Hematopoietic multipotent progenitor cell treated with erythropoietin and hydrocortisone succinate and interleukin-3 and kit ligand, for 6 days (in vitro differentiated cells): ENCODE measurements at regions not wholly inside any gene's neighbourhood (a gene's known extent, or its start where the extent isn't known, plus 50 kb on each side); places are given as distances from the start of the nearest gene placed in this dataset.
"Not testable (repeated sequence)": the region's sequence is repeated elsewhere in the genome, so short reads cannot be mapped to it uniquely, and the experiment has no call there.

Source experiments
- DNase-seq: peaks from one replicate; pipeline ENCODE4 v3.0.0-alpha.2; 2015

DNA sequence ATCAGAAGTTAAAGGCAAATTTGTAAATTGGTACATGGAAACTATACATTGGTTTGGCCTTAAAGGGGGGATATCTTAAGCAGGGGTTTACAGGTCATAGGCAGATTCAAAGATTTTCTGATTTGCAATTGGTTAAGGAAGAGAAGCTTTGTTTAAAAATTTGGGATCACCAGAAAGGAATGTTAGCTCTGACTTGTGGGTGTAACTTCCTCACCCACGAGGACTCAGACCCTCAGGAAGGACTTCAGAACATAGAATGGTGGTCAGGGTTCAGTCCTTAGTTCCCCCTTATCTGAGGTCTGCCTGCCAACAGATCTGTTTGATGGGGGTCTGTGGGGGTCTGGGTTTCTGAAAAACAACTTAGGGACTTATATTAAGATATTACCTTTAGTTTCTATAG, 427.4 kb upstream of the DIPK2B start:
- DNase-seq: no peak

DNA sequence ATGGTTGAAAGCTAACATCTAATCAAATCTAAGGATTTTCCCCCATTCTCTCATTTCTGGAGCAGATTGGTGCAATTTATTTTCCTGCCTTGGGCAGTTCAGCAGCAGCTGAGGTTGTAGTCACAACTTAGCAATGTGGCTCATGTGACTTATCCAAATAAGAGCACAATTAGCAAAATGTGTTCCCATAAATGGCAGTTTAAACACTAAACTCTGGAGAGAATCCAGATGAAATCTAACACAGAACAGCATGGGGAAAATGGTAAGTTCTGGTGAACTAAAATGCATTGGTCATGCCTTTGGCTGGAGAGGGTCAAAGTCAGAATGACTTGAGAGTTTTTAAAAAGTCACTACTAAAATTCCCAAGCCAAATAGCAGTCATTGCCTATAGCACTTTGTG, 422.6 kb upstream of the DIPK2B start:
- DNase-seq: no peak

DNA sequence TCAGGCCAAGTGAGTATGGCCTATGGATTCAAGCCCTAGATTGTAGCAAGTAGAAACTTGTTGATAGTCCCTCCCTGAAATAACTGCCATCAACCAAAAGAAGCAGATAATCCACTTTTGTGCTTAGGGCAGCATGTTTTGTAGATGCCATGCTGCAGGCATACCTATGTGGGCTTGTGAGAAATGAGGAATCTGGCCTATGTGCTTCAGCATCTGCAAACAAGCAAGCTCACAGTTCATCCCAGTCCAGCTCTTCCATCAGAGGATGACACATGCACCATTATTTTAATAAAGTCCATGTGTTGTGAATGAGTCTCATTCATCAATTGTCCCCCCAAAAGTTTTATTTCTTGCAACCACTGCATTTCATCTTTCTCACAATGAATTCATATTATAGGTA, 421.9 kb upstream of the DIPK2B start:
- no peak for DNase-seq

DNA sequence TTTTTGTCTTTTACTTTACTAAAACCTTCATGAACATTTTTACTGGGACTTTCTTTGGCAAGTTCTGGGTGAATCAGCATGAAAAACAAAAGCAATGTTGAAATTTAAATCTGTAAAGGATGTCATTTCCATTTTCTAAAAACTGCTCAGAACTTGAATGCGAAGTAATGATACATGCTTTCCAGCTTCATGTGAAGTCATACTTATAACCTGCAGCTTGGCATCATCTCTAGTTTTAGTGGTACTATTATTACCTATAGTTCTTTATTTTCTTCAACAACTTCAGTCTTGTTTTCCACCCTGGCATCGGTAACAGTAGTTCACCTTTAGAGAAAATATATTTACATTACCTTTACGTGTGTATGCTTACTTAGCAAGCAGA, 421.4 kb upstream of the DIPK2B start:
- no peak for DNase-seq

DNA sequence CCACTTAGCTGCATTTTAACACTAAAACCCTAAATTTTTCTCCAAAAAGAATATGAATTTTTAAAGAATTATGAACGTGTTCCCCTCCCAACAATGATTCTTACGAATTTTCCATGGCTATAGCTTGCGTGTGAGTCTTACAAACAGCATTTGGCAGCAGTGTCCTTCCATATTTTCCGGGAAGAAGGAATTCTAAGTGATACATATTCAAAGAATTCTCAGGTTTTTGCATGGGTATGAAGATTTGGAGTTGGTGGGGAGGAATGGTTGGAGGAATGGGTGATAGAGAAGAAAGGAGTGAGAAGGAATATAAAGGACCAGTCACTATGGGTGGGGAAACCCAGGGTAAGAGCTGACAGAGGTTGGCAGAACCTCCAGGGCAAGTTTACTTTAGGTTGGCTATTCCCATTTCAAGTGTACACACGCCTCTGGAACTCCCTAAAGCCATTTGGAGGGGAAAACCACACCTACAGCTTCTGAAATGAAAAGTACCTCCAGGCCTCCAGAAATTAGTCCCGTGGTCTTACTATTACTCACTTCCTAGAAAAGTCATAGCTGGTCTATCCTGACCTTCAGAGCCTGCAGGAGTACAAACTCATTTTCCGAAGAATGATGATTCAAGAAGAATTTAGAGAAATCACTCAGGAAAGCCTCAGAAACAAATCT, 420.8 kb upstream of the DIPK2B start:
- DNase-seq: no peak

DNA sequence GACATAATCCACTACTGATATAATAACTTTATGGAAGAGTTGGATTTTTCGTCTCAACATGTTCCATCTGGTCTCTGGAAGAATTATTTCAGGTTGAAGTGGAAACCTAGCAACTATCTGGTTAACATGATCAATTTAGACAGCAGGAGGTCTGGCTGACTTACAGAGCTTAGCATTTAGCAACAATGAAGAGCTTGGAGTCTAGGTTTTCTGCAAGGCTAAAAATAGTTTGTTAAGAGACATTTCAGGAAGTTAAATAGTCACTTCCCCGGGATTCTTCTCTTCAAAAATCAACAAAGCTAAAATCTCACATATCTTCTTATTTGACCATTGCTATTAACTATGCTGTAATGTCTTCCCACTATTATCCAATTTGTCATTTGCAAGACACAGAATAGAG, 418.6 kb upstream of the DIPK2B start:
- DNase-seq: no peak

DNA sequence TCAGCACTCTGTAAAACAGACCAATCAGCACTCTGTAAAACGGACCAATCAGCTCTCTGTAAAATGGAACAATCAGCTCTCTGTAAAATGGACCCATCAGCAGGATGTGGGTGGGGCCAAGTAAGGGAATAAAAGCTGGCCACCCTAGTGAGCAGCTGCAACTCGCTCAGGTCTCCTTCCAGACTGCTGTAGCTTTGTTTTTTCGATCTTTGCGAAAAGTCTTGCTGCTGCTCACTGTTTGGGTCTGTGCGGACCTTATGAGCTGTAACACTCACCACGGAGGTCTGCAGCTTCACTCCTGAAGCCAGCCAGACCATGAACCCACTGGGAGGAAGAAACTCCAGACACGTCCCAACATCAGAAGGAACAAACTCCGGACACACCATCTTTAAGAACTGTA, 414.9 kb upstream of the DIPK2B start:
- DNase-seq: not testable (repeated sequence)

DNA sequence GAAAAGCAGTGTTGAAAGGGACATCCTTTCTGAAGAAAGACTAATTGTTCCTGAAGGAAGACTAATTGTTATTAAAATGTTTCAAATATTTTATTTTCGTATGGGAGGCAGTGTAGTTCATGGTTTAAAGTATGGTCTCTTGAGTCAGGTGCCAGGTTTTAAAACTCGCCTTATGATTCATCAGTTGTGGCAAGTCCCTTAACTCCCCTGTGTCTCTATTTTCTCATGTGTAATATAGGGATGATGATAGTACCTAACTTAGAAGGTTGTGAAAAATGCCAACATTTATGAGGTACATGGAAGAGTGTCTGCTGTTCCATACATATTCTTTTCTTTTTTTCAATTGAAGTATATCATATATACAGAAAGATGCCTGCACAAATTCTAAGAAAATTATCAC, 414.2 kb upstream of the DIPK2B start:
- DNase-seq: no peak

DNA sequence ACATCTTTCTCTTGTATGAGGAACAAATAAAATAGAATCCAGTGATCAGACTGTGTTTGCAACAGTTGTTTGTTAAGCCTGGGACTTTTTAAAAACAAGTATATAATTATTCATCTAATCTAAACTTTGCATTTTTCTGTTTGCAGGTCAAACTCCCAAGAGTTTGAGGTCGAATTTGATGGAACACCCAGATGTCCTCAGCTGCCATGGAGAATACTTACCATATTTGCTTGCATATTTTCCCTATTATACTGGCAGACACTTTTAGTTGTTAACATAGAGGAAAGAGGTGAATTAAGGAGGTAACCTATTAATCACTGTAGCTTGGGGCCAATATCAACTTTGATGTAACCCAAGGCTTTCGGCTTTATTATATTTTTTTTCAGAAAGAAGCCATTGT, 401.5 kb upstream of the DIPK2B start:
- DNase-seq: no peak

DNA sequence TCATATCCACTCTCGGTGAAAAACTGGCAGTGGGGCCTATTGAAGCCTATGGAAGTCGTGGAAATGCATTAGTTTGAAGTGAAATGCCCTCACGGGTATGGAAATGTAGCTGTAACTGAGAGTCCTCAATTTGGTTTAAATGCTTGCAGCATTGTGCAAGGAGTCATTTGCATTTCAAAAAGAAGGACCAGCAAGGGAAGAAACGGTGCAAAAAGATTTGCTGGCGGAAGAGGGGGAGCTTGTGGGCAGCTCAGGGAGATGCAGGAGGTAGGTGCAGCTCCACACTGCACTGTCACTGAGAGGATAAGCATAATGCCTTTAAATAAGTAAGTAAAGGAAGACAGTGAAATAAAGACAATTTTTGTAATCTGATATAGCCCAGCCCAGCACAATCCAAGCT, 400.4 kb upstream of the DIPK2B start:
- DNase-seq: no peak

DNA sequence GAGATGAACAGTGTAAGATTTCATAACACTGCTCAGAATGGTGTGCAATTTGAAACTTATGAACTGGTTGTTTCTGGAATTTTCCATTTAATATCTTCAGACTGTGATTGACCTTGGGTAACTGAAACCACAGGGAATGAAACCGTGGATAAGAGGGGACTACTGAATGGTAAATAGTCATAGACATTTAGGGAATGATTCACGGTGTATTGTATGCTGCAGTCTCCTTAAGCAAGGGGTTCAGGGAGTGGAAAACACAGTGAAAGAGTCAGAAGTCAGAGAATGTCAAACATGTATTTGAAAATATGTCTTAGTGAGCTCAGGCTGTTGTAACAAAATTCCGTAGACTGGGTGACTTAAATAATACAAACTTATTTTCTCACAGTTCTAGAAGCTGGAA, 398.2 kb upstream of the DIPK2B start:
- no peak for DNase-seq

DNA sequence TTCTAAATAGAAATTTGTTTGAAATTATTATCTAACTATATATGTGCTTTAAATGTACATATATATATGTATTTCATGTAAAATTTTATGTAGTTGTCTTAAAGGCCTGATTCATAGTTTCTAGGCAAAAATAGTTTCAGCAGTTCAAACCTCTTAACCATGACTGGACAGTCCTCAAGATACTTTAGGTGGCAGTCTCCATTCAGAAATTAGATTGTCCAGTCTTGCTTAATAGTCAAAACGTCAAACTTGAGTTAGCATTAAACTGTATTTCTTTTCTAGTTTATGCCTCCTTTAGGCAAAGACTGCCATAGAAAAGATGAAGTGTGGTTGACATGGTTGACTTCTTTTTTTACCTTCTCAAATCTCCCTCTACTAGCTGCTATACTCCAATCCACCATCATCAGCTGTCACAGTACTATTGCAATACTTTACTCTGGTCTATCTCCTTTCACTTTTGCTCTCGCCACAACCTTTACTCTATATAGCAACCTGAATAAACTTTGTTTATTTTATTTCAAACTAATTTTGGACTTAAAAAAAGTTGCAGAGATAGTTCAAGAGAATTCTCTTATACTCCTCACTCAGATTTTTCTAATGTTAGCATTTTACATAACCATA, 395.6 kb upstream of the DIPK2B start:
- no peak for DNase-seq

DNA sequence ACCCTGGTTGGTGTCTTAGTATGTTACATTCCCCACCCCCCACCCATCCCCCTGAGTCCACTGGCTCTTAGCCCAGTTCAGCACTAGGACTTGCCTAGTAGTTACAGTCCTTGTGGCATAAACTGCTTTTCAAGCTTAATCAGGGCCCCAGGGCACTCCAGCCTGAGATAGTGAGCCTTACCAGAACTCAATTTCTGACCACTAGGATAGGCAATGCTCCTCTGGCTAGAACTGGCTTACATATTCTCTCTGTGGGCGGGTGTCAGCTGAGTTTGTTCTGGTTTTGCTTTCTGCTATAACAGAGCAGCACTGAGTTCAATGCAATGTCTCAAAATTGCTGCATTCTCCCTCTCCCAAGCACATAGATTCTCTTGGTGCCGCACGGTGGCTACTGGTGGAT, 391.4 kb upstream of the DIPK2B start:
- DNase-seq: no peak

DNA sequence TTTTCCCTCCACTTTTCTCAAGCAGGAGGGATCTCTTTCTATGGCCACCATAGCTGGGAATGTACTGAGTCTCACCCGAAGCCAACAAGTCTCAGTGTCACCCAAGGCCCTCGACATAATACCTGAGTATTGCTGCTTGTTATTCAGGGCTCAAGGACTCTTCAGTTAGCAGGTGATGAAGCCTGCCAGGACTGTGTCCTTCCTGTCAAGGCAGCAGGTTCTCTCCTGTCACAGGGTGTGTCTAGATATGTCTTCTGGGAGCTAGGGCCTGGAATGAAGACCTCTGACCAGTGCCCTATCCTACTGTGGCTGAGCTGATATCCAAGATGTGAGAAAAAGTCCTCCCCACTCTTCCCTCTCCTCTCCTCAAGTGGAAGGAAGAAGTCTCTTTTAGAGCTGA, 391.0 kb upstream of the DIPK2B start:
- no peak for DNase-seq

DNA sequence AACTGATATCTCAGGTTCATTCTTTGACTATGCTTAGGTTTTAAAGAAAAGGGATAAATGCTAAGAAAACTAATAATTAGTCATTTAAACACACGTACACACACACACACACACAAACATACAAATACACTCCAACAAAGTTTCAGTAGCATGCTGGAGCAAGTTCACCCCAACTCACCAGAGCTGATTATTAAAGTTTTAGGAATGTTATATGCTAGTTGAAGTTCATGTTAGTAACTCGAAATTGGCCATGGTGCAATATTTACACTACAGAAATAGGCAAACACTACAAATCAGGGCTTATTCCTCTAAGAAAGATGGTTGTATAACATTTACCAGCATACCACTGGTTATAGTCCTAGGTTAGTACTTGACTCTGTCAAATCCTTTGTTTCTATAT, 384.0 kb upstream of the DIPK2B start:
- no peak for DNase-seq

DNA sequence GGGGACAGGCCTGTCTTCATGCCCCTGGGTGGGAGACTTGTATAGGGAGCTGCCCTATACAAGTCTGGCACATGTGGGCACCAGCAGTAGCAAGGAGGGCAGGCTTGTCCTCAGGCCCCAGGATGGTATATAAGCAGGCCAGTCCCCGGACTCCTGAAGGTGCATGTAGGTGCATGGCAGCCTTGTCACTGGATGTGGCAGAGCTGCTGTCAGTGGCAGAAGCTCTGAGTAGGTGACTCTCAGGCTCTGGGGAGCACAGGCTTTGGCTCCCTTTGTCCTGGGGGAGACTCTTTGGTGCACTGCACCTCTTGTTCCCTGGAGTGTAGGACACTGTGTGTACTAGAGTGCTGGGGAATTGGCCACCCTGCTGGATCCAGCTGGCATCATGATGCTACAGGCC, 376.7 kb upstream of the DIPK2B start:
- no peak for DNase-seq

DNA sequence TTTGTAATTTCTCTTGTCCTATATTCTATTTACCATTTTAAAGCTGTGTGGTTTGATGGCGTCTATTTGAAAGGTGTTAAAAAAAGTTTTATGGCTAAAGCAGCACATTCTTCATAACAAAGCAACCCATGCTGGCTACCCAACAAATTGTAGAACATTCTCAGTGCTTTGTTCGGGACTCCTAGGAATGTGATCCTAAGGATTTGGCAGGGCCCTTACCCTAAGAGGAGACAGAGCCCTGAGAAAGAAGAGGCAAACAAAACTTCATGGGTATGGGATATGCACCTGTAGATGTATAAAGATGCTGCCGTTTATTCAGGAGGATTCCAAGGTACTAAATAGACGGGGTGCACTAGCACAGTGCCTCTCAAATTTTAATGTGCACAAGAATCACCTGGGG, 370.8 kb upstream of the DIPK2B start:
- DNase-seq: no peak

DNA sequence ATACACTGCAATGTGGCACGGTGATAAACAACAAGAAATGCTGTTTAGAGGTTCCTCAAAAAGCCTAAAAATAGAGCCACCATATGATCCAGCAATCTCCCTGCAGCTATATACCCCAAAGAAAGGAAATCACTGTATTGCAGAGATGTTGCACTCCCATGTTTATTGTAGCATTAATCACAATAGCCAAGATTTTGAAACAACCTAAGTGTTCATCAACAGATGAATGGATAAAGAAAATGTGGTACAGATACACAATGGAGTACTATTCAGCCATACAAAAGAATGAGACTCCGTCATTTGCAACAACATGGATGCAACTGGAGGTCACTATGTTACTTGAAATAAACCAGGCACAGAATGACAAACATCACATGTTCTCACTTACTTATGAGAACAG, 365.8 kb upstream of the DIPK2B start:
- no peak for DNase-seq

DNA sequence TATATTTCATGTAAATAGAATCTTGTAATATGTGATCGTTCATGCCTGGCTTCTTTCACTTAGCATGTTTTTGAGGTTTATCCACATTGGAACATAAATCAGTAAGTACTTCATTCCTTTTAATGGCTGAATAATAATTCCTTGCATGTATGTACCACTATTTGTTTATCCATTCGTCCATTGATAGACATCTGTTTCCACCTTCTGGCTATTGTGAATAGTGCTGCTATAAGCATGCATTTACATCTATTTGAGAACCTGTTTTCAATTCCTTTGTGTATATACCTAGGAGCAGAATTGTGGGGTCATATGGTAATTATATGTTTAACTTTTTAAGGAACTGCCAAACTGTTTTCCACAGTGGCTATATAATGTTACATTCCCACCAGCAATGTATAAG, 356.7 kb upstream of the DIPK2B start:
- DNase-seq: no peak

DNA sequence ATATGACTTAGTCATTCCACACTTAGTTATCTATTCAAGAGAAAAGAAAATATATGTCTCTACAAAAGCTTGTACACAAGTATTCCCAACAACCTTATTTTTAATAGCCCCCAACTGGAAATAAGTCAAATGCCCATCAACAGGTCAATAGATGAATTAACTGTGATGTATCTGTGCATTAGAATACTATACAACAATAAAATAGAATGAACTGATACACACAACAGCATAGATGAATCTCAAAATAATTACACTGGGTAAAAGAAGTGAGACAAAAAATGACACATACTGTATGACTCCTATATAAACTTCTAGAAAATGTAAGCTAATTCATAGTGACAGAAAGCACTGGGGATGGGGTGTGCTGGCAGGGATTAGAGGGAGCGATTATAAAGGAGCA, 354.1 kb upstream of the DIPK2B start:
- DNase-seq: no peak

DNA sequence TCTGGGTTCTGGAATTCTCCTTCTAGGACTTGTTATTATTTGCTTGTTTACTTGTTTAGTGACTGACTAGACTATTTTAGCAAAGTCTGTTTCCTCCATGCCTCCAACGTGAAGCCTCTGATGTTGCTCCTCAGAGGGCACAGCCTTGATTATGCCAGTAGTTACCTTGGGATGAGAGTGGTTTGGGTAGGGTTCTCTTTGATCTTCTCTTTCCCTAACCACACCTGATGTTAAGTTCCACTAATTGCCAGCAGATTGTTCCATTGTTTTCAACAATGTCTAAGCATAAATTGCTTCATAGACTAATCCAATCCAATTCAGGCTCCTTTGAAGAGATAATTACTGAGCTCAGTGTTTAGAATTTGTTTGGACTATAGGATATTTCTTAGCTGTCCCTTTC, 352.7 kb upstream of the DIPK2B start:
- no peak for DNase-seq

DNA sequence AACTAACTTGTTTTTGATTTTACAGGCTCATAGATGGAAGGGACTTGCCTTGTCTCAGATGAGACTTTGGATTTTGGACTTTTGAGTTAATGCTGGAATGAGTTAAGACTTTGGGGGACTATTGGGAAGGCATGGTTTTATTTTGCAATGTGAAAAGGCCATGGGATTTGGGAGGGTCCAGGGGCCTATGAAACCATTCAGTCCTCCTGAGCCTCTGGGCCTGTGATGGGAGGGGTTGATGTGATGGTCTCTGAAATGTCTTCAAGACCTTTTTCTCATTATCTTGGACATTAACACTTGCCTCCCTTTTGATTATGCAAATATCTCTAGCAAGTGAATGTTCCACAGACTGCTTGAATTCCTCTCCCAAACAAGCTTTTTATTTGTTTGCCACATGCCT, 346.0 kb upstream of the DIPK2B start:
- DNase-seq: not testable (repeated sequence)

DNA sequence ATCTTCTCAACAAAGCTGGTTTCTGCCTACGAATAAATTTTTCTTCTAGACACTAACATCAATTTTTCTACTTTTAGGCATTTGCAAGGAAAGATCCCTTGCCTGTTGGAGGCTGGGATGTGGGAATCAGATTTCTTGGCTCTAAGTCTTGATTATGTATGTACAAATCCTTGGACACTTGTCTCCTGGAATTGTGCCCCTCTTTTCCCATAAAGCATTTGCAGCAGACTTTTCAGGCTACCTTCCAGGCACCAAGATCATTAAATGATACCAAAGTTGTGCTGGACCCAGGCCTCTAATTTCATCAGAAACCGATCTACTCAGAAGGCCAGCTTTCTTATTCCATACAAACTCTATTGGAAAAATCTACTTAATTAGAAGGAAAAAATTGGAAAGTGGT, 339.5 kb upstream of the DIPK2B start:
- no peak for DNase-seq

DNA sequence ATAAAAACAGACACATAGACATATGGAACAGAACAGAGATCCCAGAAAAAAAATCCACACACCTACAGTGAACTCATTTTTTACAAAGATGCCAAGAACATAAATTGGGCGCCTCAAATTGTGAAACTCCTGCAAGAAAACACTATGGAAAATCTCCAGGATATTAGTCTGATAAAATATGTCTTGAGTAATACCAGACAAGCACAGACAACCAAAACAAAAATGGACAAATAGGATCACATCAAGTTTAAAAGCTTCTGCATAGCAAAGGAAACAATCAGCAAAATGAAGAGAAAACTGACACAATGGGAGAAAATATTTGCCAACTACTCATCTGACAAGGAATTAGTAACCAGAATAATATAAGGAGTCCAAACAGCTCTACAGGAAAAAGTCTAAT, 337.3 kb upstream of the DIPK2B start:
- no peak for DNase-seq

DNA sequence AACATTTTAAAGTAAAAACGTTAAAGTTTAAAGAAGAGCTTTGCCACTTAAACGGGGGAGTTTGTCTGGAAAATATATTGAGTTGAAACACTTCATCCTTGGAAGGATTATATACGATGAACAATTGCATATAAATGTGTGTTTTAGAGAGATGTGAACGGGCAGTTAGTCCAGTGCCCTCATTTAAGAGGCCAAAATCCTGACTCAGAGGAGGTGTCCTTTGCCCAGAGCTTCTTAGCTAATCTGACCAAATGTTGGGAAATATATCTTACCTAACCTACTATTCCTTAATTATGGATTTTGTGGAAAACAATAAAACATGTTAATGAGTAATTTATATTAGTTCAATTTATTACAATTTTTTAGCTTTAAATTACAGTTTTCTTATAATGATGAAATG, 327.2 kb upstream of the DIPK2B start:
- DNase-seq: no peak

DNA sequence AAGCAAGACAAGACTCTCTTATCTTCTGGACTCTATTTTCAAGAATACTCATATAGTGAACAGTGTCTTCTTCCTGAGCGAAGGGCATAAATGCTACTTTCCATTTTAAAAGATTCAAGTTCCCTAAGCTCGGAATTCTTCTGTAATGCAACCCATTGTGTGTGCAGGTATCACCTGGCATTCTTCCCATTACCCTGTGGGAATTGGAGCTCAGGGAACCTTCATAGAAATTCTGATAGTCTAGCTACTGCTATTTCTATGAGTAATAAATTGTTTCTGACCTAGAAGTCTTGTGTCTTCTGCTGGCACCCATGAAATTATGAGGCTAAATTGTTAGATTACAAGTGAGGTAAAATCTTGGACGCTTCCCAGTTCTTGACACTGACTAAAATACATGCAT, 324.1 kb upstream of the DIPK2B start:
- no peak for DNase-seq
